A673 (cell line): ENCODE measurements at regions not wholly inside any gene's neighbourhood (a gene's known extent, or its start where the extent isn't known, plus 50 kb on each side); places are given as distances from the start of the nearest gene placed in this dataset.

Source experiments
- BruUV-seq: library from RNA; stranded (reverse); fragments of 400-500 nt; replicated peaks from 2 replicates; lab custom pipeline; 2021; lab: Mats Ljungman, UMichigan
- CTCF ChIA-PET: fragments of 300-600 bp; sonication (Branson Sonifier 250); formaldehyde crosslinking; loops from one replicate; lab custom pipeline; 2022; ENCODE audit warnings: antibody characterized with exemption; lab: Charles Lee
- POLR2A ChIA-PET: fragments of 300-600 bp; sonication (Branson Sonifier 250); formaldehyde crosslinking; loops from one replicate; lab custom pipeline; 2022; ENCODE audit warnings: antibody characterized with exemption; ENCODE audit not compliant: low non-redundant PET; lab: Charles Lee
- DNase-seq: peaks from one replicate; pipeline ENCODE4 v3.0.0-alpha.2; 2015; ENCODE audit warnings: low spot score
- H3K27ac ChIP-seq: fragments of 200-600 bp; sonication (generic); 2 replicates; pipeline ENCODE4 v1.5.1; 2016; ENCODE audit warnings: mixed run types, low read depth, mild to moderate bottlenecking, mixed read lengths, antibody characterized with exemption, low read length; ENCODE audit not compliant: poor library complexity, severe bottlenecking
- H3K27me3 ChIP-seq: fragments of 200-600 bp; sonication (generic); replicated peaks from 2 replicates; pipeline ENCODE4 v1.6.1; 2017; ENCODE audit warnings: mixed run types, low read depth, mild to moderate bottlenecking, mixed read lengths, antibody characterized with exemption, low read length; ENCODE audit not compliant: insufficient read depth, poor library complexity
- H3K36me3 ChIP-seq: fragments of 200-600 bp; sonication (generic); 2 replicates; pipeline ENCODE4 v1.6.1; 2016; ENCODE audit warnings: mixed run types, mild to moderate bottlenecking, mixed read lengths, antibody characterized with exemption, low read length; ENCODE audit not compliant: insufficient read depth, poor library complexity, severe bottlenecking
- H3K4me1 ChIP-seq: fragments of 200-600 bp; sonication (generic); 2 replicates; pipeline ENCODE4 v1.6.1; 2017; ENCODE audit warnings: mixed run types, mild to moderate bottlenecking, mixed read lengths, antibody characterized with exemption, low read length; ENCODE audit not compliant: insufficient read depth, poor library complexity, severe bottlenecking
- H3K4me3 ChIP-seq: fragments of 200-600 bp; sonication (generic); 2 replicates; pipeline ENCODE4 v1.5.1; 2016; ENCODE audit warnings: low read depth, mixed run types, mild to moderate bottlenecking, mixed read lengths, low read length; ENCODE audit not compliant: poor library complexity, severe bottlenecking
- H3K9me3 ChIP-seq: fragments of 200-600 bp; sonication (generic); 2 replicates; pipeline ENCODE4 v1.6.1; 2016; ENCODE audit warnings: mixed run types, low read depth, mild to moderate bottlenecking, mixed read lengths, antibody characterized with exemption, low read length; ENCODE audit not compliant: poor library complexity, severe bottlenecking
- CTCF ChIP-seq: fragments of 300-800, 200-600 bp; sonication (generic); conservative IDR thresholded peaks from 2 replicates; pipeline ENCODE4 v1.5.1; 2017; ENCODE audit warnings: low read depth, mild to moderate bottlenecking, antibody characterized with exemption, low read length, moderate library complexity, mixed read lengths
- EZH2 ChIP-seq: fragments of 200-600 bp; sonication (generic); IDR thresholded peaks from 2 replicates; pipeline ENCODE4 v1.6.1; 2017; ENCODE audit warnings: borderline replicate concordance, low read depth, mild to moderate bottlenecking, mixed read lengths, antibody characterized with exemption, low read length; ENCODE audit not compliant: poor library complexity, severe bottlenecking
- intact Hi-C: fragments of 100-400 bp; cut with micrococcal nuclease; formaldehyde crosslinking; loops from one replicate; pipeline ENCODE4 v1.10.0; 2022; ENCODE audit not compliant: unreplicated experiment

DNA sequence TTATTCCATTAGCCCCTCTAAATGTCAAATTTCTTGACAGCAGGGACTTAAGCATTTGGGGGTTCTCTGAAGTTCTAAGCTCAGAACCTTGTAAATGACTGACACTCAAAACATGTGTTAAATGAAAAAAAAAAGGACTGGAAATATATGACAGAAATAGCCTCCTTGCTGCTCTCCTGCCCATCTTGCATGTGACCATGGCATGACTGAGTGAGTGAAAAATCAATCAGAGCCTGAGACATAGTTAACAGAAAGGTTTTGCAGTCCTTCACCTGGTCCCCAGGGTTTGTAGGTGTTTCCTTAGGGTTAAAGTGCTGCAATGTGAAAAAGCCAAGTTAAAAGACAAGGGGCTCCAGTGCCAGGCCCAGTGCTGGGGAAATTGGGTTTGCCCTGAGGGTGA lies 168.1 kb downstream of the ZBTB18 start:
- POLR2A ChIA-PET: no interaction called here
- Histone ChIP-seq H3K36me3 (no peaks in the 10 kb centered on the region), H3K9me3 (no peaks in the 10 kb centered on the region), H3K4me1 (no peaks in the 10 kb centered on the region), H3K4me3 (no peak overlapping the region), H3K27me3 (no peaks in the 10 kb centered on the region), H3K27ac (no peak overlapping the region)
- CTCF ChIA-PET: no interaction called here
- DNase-seq: no peak
- BruUV-seq: no TSS peak
- no peak for TF ChIP-seq EZH2
- no peak for TF ChIP-seq CTCF
- intact Hi-C loops: no loop called here

DNA sequence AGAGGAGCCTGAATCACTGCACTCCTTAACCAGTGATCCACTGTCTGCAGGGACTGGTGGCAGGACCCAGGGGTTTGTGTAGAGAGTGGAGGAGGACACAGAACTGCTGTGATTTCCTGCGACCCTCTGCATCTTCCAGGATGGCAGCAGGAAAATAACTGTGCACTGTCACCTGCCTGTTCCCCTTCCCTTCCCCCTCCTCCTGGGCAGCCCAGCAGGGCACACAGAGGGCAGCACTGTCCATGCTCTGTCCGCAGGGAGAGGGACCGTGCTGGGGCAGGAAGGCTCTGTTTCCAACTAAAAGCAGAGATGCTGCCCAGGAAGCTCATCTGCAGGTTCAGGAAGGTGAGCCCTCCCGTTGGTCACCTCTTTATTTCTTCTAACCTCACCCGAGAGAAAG lies 168.7 kb downstream of the ZBTB18 start:
- BruUV-seq: no TSS peak
- H3K4me1 ChIP-seq: no peaks in the 10 kb centered on the region
- no peak for TF ChIP-seq CTCF
- TF ChIP-seq EZH2: no peak
- CTCF ChIA-PET: no interaction called here
- no peaks in the 10 kb centered on the region for H3K27me3 ChIP-seq
- H3K4me3 ChIP-seq: no peak overlapping the region
- no peak for DNase-seq
- H3K36me3 ChIP-seq: no peaks in the 10 kb centered on the region
- POLR2A ChIA-PET: no interaction called here
- intact Hi-C loops: no loop called here
- H3K9me3 ChIP-seq: no peaks in the 10 kb centered on the region
- H3K27ac ChIP-seq: no peak overlapping the region

GRCh38 chr1:244220410-244220809 lies 169.3 kb downstream of the ZBTB18 start:
- ChIA-PET CTCF (no interaction called here), POLR2A (no interaction called here)
- Histone ChIP-seq H3K27ac (no peak overlapping the region), H3K9me3 (no peaks in the 10 kb centered on the region), H3K27me3 (no peaks in the 10 kb centered on the region), H3K36me3 (no peaks in the 10 kb centered on the region), H3K4me1 (no peaks in the 10 kb centered on the region), H3K4me3 (no peak overlapping the region)
- no TSS peak for BruUV-seq
- no peak for DNase-seq
- TF ChIP-seq CTCF (no peak), EZH2 (no peak)
- intact Hi-C loops: no loop called here
